Loucy (cell line): ENCODE measurements at regions not wholly inside any gene's neighbourhood (a gene's known extent, or its start where the extent isn't known, plus 50 kb on each side); places are given as distances from the start of the nearest gene placed in this dataset.

Experiments
- EZH2phosphoT487 ChIP-seq: fragments of 200-600 bp; IDR thresholded peaks from 2 replicates; pipeline ENCODE4 v1.6.1; 2018; ENCODE audit warnings: antibody characterized with exemption, mild to moderate bottlenecking, moderate library complexity, borderline replicate concordance
- TF ChIP-seq, protein P1 (sequence below): fragments of 200-600 bp; sonication (generic); conservative IDR thresholded peaks from 2 replicates; pipeline ENCODE4 v1.5.1; 2014; ENCODE audit warnings: mild to moderate bottlenecking, antibody characterized with exemption, low read length

- TF ChIP-seq, protein P1, sequence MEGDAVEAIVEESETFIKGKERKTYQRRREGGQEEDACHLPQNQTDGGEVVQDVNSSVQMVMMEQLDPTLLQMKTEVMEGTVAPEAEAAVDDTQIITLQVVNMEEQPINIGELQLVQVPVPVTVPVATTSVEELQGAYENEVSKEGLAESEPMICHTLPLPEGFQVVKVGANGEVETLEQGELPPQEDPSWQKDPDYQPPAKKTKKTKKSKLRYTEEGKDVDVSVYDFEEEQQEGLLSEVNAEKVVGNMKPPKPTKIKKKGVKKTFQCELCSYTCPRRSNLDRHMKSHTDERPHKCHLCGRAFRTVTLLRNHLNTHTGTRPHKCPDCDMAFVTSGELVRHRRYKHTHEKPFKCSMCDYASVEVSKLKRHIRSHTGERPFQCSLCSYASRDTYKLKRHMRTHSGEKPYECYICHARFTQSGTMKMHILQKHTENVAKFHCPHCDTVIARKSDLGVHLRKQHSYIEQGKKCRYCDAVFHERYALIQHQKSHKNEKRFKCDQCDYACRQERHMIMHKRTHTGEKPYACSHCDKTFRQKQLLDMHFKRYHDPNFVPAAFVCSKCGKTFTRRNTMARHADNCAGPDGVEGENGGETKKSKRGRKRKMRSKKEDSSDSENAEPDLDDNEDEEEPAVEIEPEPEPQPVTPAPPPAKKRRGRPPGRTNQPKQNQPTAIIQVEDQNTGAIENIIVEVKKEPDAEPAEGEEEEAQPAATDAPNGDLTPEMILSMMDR, result no peak
- no peak for TF ChIP-seq EZH2phosphoT487
These were observed 828.3 kb upstream of the PIK3C3 start for GRCh38 chr18:41126541-41127235.
